Stimulated activated CD4-positive, alpha-beta T cell treated with anti-CD3 and anti-CD28 coated beads, Interleukin-4, amount 100 ng/mL, for 1 hour (primary cell): ENCODE measurements at regions not wholly inside any gene's neighbourhood (a gene's known extent, or its start where the extent isn't known, plus 50 kb on each side); places are given as distances from the start of the nearest gene placed in this dataset.
"Not testable (repeated sequence)": the region's sequence is repeated elsewhere in the genome, so short reads cannot be mapped to it uniquely, and the experiment has no call there.

Experiments
- DNase-seq: peaks from one replicate; pipeline ENCODE4 v3.0.0-alpha.2; 2020

GRCh38 chr6:22171885-22172284, 125.0 kb downstream of the PRL start:
- not testable (repeated sequence) for DNase-seq

- no peak for DNase-seq
Observed at GRCh38 chr6:22173311-22173710, 123.5 kb downstream of the PRL start.

- DNase-seq, result not testable (repeated sequence)
Observed at GRCh38 chr6:22180250-22180649, 116.6 kb downstream of the PRL start.

GRCh38 chr6:22184371-22184770, 112.5 kb downstream of the PRL start:
- DNase-seq, result no peak

- DNase-seq, result no peak
Observed at GRCh38 chr6:22189946-22190345, 106.9 kb downstream of the PRL start.

- no peak for DNase-seq
Observed at GRCh38 chr6:22194188-22194921, 102.5 kb downstream of the PRL start.

GRCh38 chr6:22199771-22200170, 97.1 kb downstream of the PRL start:
- DNase-seq, result no peak

- no peak for DNase-seq
Observed at GRCh38 chr6:22204153-22204552, 92.7 kb downstream of the PRL start.

- no peak for DNase-seq
Observed at GRCh38 chr6:22205266-22205665, 91.6 kb downstream of the PRL start.

GRCh38 chr6:22206106-22206505, 90.7 kb downstream of the PRL start:
- DNase-seq, result no peak

- no peak for DNase-seq
Observed at GRCh38 chr6:22208026-22208425, 88.8 kb downstream of the PRL start.

- no peak for DNase-seq
Observed at GRCh38 chr6:22214314-22214713, 82.5 kb downstream of the PRL start.

- DNase-seq, result not testable (repeated sequence)
Observed at GRCh38 chr6:22215474-22215873, 81.4 kb downstream of the PRL start.

GRCh38 chr6:22218410-22218809, 78.4 kb downstream of the PRL start:
- no peak for DNase-seq

GRCh38 chr6:22219925-22220324, 76.9 kb downstream of the PRL start:
- no peak for DNase-seq

- DNase-seq, result no peak
Observed at GRCh38 chr6:22221211-22221610, 75.6 kb downstream of the PRL start.

- no peak for DNase-seq
Observed at GRCh38 chr6:22221630-22222029, 75.2 kb downstream of the PRL start.

GRCh38 chr6:22222469-22222868, 74.4 kb downstream of the PRL start:
- no peak for DNase-seq

- DNase-seq, result no peak
Observed at GRCh38 chr6:22227824-22228610, 68.8 kb downstream of the PRL start.

GRCh38 chr6:22231050-22231449, 65.8 kb downstream of the PRL start:
- DNase-seq, result no peak

GRCh38 chr6:22231616-22232015, 65.2 kb downstream of the PRL start:
- DNase-seq, result no peak

- DNase-seq, result no peak
Observed at GRCh38 chr6:22236626-22237414, 60.0 kb downstream of the PRL start.
